ENCODE measurements at regions not wholly inside any gene's neighbourhood (a gene's known extent, or its start where the extent isn't known, plus 50 kb on each side); places are given as distances from the start of the nearest gene placed in this dataset.
"Not testable (repeated sequence)": the region's sequence is repeated elsewhere in the genome, so short reads cannot be mapped to it uniquely, and the experiment has no call there.

DNA sequence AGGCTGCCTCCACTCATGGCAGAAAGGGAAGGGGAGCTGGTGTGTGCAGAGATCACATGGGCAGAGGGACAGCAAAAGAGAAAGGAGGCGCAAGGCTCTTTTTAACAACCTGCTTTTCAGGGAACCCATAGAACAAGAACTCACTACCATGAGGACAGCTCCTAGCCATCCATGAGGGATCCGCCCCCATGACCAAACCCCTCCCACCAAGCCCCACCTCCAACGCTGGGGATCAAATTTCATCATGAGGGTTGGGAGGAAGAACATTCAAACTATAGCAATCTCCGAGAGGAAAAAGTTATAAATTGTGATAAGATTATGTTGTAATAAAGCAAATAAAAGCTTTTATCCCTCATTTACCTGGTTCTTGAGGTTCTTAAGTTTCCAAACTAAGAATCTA is 84.7 kb upstream of the LMCD1 start:
- peak; percentile 10 for DNase-seq (ENCODE audit: low read depth, low spot score)

DNA sequence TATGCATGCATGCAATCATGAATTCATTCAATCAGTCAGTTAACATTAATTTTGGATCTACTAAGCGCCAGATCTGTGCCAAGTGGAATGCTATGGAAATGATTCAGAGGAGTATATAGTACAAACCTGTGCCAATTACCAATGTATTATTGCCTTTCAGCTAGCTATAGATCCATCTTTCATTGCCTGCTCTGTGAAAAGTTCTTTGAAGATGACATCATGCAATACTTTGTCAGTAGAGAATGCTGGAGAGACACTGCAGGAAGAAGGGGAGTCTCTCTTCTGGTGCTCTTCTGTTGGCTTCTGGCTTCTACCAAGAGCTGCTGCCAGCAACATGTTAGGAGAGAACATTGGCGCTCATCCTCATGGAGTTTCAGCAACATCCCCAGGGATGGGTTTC is 81.0 kb upstream of the LMCD1 start:
- DNase-seq (ENCODE audit: low read depth, low spot score): no peak

DNA sequence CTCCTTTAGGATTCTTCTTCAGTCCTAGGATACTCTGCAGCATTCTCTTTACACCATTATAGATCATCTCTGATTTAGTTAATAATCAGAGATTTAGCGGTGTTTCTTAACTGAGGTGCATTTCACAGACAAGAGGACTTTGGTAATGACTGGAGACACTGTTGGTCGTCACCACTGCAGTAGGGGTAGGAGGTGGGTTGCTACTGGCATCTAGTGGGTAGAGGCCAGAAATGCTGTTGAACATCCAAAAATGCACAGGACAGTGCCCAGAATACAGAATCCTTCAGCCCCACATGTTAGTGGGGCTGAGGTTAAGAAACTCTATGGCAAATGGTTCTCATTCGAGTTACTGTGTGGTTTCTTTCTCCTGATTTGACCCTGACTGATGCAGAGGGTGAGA is 80.4 kb upstream of the LMCD1 start:
- DNase-seq (ENCODE audit: low read depth, low spot score): peak; percentile 4

DNA sequence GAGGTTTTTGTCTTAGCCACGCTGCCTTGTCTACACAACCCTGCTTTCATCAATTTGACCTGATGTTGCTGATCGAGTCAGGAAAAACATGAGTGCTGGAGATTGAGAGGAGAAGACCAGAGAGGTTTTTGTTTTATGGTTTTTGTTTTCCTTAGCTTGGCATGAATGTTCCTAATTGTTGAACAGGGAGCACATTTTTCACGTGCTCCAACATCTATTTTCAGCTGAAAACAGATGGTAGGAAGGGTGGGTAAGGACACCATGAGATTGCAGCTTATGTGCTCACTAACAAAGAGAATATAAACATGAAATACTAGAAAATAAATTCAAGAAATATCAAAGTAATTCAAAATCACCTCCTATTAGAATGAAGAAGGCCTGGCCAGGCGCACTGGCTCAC is 79.9 kb upstream of the LMCD1 start:
- DNase-seq (ENCODE audit: low read depth, low spot score): no peak

DNA sequence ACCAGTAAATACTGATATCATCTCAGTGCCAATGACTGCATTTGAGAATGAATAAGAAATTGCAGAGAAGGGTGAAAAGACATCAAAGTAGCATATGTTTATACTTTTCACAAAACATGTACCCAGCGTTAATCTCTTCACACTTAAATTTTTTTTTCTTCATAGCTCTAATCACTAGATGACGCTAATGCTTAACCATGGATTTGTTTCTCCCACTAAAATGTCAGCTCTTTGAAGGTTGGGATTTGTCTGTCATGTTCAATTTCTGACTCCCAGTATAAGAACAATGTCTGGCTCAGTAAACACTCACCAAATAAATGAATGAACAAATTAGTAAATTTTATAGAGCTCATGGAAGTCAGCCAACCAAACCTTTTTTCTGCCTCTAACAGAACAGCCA is 78.3 kb upstream of the LMCD1 start:
- DNase-seq (ENCODE audit: low read depth, low spot score): no peak

DNA sequence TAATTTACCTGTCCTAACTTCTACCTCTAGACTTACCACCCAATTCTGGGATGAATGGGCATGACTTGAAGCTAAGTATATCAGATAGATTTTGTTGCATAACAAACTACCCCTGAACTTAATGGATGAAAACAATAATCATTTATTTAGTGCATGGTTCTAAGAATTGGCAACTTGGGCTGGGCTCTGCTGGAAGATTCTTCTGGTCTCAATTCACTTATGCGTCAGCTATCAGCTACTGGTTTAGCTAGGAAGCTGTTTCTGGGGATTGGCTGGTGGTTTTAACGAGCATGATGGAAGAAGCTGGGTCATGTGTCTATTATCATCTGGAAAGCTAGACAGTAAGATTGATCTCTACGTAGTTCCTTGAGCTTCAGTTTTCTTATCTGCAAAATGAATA is 77.3 kb upstream of the LMCD1 start:
- no peak for DNase-seq (ENCODE audit: low read depth, low spot score)

DNA sequence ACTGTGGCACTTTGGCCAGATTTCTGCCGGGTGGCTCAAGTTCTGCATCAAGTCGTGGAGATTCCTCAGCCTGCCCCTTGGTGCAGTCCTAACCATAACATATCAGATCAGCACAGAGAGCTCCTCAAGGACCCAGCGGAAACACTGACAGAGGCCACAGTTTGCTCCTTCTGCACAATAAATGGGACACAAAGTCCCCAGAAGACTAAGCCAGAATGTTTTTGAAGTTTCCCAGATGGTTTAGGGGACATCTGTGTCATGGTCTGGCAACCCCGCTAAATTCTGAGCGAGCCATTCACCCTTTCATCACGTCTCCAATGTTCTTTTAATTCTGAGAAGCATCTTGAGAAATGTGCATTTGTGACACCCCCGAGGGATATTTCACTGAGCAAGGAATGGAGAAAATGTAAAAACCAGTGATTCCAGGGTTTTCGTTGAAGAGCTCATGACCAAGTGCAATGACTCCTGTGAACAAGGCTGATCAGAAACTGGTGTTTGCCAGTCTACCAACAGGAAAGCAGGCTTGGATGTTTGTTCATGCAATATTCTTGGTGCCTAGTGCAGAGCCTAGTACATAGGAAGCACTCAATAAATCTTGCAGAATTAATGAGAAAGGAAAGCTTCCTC is 64.8 kb upstream of the LMCD1 start:
- no peak for DNase-seq (ENCODE audit: low read depth, low spot score)

DNA sequence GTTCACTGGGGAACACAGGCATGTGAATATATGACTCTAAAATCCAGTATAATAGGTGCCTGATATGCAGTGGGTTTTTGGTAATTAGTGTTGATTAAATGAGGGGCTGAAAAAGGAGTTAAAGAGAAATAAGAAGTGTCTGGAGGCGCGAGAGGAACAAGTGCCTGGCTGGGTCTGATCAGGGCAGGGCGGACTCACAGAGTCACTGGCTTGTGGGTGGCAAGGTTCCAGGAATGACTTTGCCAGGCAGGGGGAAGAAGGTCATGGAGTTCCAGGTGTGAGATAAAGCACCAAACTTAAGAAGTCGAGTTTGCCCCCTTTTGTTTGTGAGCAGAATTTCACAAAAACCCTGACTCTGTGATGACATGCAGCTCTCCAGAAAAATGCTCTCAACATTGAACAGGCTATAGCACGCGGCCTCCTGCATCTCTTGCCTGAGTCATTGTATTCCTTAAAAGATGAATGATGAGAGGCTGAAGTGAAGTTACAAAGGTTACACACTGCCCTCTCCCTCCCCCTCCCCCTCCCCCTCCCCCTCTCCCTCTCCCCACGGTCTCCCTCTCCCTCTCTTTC is 63.0 kb upstream of the LMCD1 start:
- no peak for DNase-seq (ENCODE audit: low read depth, low spot score)

DNA sequence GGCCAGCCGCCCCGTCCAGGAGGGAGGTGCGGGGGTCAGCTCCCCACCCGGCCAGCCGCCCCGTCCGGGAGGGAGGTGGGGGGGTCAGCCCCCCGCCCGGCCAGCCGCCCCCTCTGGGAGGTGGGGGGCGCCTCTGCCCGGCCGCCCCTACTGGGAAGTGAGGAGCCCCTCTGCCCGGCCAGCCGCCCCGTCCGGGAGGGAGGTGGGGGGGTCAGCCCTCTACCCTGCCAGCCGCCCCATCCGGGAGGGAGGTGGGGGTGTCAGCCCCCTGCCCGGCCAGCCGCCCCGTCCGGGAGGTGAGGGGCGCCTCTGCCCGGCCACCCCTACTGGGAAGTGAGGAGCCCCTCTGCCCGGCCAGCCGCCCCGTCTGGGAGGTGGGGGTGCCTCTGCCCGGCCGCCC is 61.5 kb upstream of the LMCD1 start:
- DNase-seq (ENCODE audit: low read depth, low spot score): not testable (repeated sequence)

DNA sequence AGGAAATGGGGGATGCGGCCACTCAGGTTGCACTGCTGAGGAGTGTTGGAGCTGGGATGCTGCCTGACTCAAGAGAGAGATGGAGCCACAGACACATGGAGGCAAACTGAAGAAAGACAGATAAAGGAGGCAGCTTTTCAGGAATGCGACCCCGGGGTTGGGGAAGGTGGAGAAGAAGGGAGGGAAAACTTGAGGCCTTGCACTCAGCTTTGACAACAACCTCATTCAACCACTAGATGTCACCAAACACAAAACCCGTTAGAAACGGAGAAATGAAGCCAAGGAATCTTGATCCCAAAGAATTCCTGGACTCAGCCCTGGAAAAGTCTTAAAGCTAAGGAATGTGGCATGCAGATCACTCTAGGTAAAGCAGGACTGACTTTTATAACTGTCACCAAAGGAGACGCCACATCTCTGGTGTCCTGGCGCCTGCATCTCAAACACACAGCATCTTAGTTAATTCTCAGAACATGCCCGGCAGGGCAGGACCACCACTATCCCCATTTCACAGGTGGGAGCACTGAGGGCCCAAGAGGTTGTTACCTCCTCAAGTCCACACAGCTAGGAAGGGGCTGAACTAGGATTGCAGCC is 59.6 kb upstream of the LMCD1 start:
- DNase-seq (ENCODE audit: low read depth, low spot score): peak; percentile 89

DNA sequence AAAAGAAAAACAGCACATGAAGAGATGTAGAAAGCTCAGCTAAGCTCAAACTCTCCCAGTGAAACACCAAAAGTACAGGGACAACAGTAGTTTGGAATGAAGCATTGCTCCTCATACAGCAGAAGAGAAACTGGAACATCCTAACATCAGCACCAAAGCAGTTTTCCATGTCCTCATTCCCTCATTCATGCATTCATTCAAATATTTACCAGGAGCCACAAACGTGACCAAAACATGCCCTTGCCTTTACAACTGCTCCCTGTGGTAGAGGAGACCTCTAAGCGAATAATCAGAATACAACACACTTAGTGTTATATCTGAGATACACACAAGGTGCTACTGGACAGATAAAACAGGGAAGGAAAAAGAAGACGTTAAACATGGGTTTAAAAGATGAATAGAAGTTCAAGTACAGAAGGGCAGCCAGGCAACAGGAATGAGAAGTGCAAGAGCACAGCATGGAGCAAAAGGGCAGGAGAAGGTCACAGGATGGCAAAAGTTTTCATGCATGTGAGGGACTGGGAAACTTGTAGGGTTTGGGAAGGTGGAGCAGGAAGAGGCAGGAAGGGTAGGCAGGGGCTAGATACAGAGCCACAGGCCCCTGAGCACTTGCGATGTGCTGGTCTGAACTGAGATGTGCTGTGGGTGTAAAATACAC is 58.5 kb upstream of the LMCD1 start:
- peak; percentile 52 for DNase-seq (ENCODE audit: low read depth, low spot score)

DNA sequence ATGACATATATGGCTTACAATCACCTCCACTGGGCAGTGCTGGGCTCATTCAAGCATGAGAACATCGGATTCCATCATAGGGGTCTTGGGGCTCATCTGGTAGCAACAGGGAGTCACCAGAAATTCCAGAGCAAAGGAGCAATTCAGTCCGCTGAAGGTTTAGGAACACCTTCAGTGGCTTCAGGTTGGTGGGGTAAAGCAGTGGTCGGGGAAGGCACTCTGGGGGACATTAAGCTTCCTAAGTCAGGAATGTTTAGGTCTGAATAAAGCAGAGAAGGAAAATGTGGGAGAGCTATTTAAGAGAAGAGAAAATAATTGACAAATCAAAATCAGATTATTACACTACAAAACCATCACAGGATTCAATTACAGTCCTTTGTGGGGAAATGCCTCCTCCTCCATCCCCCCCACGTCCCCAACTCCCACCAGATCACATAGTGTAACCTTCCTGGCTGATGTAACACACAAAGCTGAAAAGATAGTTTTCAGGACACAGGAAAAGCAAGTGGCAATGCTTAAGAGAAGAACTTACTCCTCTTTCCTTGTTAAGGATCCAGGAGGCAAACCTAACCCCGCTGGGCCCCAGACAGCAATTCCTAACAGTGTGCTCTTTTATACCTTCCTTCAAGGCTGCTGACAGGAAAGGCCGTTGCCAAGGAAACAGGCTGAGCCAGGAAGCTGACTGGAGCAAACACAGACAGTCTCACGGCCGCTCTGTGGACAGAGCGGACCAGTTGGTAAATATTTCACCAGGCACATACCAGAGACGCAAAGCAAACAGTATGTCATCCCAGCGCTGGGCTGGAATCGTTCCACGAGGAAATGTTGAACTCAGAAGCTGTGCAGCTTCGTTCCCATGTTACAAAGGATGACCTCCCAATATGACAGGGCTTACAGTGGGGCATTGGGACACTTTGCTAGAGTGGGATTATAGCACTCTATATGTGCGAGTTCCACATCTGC is 57.5 kb upstream of the LMCD1 start:
- DNase-seq (ENCODE audit: low read depth, low spot score): peak; percentile 99

DNA sequence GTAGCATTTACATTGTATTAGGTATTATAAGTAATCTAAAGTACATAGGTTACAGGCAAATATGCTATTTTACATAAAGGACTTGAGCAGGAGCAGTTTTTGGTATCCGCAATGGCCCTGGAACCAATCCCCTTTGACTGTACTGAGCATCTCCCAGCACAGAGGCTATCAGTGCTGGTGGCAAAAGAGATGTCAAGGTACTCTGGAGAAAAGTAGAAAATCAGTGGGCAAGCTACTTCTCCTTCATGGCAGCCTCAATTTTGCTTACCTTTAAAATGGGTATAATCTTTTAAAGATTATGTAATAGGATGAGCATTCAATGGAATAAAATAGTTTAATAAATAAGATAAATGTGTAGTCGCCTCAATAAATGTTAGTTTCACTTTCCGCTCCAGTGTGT is 56.7 kb upstream of the LMCD1 start:
- DNase-seq (ENCODE audit: low read depth, low spot score): no peak

DNA sequence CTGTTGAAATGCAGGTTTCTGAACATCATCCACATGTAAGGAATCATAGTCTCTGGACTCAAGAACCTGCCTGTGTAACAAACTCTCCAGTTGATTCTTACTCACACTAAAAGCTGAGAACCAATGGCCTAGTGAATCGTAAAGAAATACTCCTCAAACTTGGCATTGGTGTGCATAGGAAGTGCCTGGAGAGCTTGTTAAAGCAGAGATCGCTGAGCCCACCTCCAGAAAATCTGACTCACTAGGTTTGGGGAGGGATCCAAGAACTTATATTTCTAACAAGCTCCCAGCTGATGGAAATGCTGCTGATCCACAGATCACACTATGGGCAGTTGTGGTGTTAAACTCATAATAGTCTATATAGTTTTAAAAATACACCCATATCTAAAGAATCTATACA is 55.8 kb upstream of the LMCD1 start:
- DNase-seq (ENCODE audit: low read depth, low spot score): peak; percentile 94

DNA sequence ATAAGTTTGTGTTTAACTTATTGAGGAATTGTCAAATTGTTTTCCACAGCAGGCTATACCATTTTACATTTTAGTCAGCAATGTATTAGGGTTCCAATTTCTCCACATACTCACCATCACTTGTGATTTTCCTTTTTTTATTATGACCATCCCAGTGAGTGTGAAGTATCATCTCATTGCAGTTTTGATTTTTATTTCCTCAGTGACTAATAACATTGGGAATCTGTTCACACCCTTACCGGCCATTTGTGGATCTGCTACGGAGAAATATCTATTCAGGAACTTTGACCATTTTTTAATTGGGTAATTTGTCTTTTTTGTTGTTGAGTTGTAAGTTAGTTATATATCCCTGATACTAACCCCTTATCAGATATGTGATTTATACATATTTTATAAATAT is 54.8 kb upstream of the LMCD1 start:
- DNase-seq (ENCODE audit: low read depth, low spot score): no peak

DNA sequence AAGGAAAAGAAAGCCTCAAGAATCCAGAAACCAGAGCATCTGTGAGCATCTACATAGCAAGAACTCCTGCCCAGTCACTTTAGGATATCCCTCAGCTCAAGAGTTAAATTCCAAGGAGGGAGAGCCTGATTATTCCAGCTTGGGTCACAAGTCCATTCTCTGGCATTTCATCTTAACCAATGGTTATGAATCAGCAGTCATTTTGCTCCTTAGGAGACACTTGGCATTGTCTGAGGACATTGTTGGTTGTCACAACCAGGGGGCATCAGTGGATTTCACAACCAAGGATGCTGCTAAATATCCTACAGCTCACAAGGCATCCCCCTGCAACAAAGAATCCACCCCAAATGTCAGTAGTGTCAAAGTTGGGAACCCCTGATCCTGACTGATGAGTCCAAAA is 51.0 kb upstream of the LMCD1 start:
- DNase-seq (ENCODE audit: low read depth, low spot score): peak; percentile 52

DNA sequence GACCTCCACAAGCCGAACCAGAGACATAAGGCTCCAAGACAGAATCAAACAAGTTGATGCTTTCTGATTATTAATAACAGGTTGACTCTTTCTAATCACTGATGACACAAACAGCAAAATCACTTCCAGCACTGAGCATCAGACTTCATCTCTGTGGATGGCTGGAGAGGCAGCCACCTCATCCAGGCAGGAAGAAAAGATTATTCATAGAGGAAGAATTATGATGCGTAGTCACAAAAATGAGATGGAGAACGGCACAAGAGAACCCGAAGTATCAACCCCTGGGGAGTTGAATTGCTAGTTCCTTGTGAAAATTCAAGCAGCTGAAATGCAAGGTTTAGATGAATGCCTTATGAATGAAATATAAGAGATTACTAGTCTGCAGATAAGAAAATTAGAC is 49.9 kb upstream of the LMCD1 start:
- no peak for DNase-seq (ENCODE audit: low read depth, low spot score)

All from astrocyte of the hippocampus (primary cell).